Transverse colon (tissue), 4 donors: ENCODE measurements at regions not wholly inside any gene's neighbourhood (a gene's known extent, or its start where the extent isn't known, plus 50 kb on each side); places are given as distances from the start of the nearest gene placed in this dataset.
"Not testable (repeated sequence)": the region's sequence is repeated elsewhere in the genome, so short reads cannot be mapped to it uniquely, and the experiment has no call there.

Experiments used
- DNase-seq: peaks from one replicate; pipeline ENCODE4 v3.0.0-alpha.2; 2019
- H3K27ac ChIP-seq, 4 donors: fragments of 200-600 bp; sonication (generic); 2 replicates each; pipeline ENCODE4 v1.5.1; 2016 to 2018; ENCODE audit warnings: inconsistent platforms in 4 of 4
- H3K27me3 ChIP-seq: fragments of 200-600 bp; sonication (generic); 2 replicates; pipeline ENCODE4 v1.5.1; 2017; ENCODE audit warnings: inconsistent platforms
- H3K36me3 ChIP-seq, 4 donors: fragments of 200-600 bp; sonication (generic); 2 replicates each; pipeline ENCODE4 v1.5.1; 2017 to 2019; ENCODE audit warnings: inconsistent platforms in 4 of 4
- H3K4me1 ChIP-seq, 4 donors: fragments of 200-600 bp; sonication (generic); 2 replicates each; pipeline ENCODE4 v1.5.1; 2017 to 2020; ENCODE audit warnings: inconsistent platforms in 4 of 4
- H3K4me3 ChIP-seq, 4 donors: fragments of 200-600 bp; sonication (generic); 1 replicate in 1 of 4; 2 replicates in 3 of 4; pipeline versions ENCODE4 v1.5.1 to v1.6.1; 2017 to 2019; ENCODE audit warnings: inconsistent platforms in 4 of 4
- H3K9me3 ChIP-seq, 2 donors: fragments of 200-600 bp; sonication (generic); 2 replicates each; pipeline ENCODE4 v1.5.1; 2017 to 2019; ENCODE audit warnings: inconsistent platforms in 2 of 2
- EP300 ChIP-seq: sonication (generic); formaldehyde crosslinking; IDR thresholded peaks from one replicate; pipeline ENCODE4 v1.6.1; 2017; ENCODE audit warnings: antibody characterized with exemption, low read depth
- POLR2A ChIP-seq: fragments of 450-650 bp; IDR thresholded peaks from one replicate; pipeline ENCODE4 v1.6.1; 2016; ENCODE audit warnings: antibody characterized with exemption, mild to moderate bottlenecking, moderate library complexity
- POLR2AphosphoS5 ChIP-seq, 3 donors: sonication (generic); formaldehyde crosslinking; IDR thresholded peaks; one replicate each; pipeline ENCODE4 v1.6.1; 2016; ENCODE audit warnings: antibody characterized with exemption in 3 of 3
- WGBS, 2 donors: methylation state at CpG; one replicate each; pipeline ENCODE4 v1.1.5; 2018; ENCODE audit warnings: low coverage in 1 of 2; 5-methylcytosine and 5-hydroxymethylcytosine counted together
- in situ Hi-C, 4 donors: fragments of 200-750 bp; cut with MboI; loops; one replicate each; pipeline versions ENCODE4 v1.15.0 to v1.15.1; 2017; ENCODE audit warnings: low sequenced_read_pairs in 3 of 4, low pct_ligation_motif_present in 1 of 4, low pct_unique_long_range_greater_than_20kb in 1 of 4
- intact Hi-C: fragments of 100-400 bp; cut with DNase I; formaldehyde crosslinking; loops from one replicate; pipeline ENCODE4 v1.15.1; 2023; ENCODE audit warnings: low total_unique reads
- TF ChIP-seq, protein P1 (sequence below), 5 experiments: fragments of 200-600 bp in 3 of 5; fragments of 450-650 bp in 2 of 5; sonication (generic) in 3 of 5; IDR thresholded peaks; 1 replicate in 2 of 5; 2 replicates in 3 of 5; pipeline ENCODE4 v1.5.1; 2016 to 2017; ENCODE audit warnings: antibody characterized with exemption in 5 of 5, inconsistent platforms in 3 of 5, mild to moderate bottlenecking in 2 of 5, moderate library complexity in 1 of 5

DNA sequence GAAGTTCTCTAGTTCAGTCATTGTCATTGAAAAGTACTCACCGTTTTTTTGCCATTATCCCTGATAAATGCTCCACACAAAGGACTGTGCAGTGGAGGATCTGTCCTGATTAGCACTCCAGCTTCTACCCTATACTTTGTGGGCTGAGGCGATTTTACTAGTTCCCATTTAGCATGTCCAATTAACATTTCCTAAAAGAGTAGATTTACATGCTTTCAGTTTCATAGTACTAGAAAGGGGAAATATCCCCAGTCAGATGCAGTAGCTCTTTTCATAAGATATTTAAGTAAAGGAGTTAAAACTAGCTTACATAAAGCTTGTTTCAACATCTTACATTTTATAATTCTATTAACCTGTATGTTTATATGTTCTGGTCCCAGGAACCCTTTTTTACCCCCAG lies 144.9 kb upstream of the APOOL start:
- H3K4me1 ChIP-seq, H3K9me3 ChIP-seq, H3K27me3 ChIP-seq, H3K4me3 ChIP-seq, DNase-seq, H3K36me3 ChIP-seq, H3K27ac ChIP-seq, intact Hi-C loops, in situ Hi-C loops: not testable (repeated sequence)
- 38% methylated on average over 1 of the region's 2 CpGs; no CpG with 5 or more reads in 1 of the 2 donors for WGBS, 2 donors

- Histone ChIP-seq H3K27ac (no peak overlapping the region), H3K9me3 (no peaks in the 10 kb centered on the region), H3K4me3 (no peak overlapping the region), H3K4me1 (no peaks in the 10 kb centered on the region), H3K36me3 (no peaks in the 10 kb centered on the region), H3K27me3 (no peaks in the 10 kb centered on the region)
- no peak for DNase-seq
- in situ Hi-C loops = no loop called here
- intact Hi-C loops = no loop called here
- TF ChIP-seq POLR2A = no peak
Observed at GRCh38 chrX:84865113-84865512, 138.6 kb upstream of the APOOL start.

GRCh38 chrX:84870281-84870680 lies 133.4 kb upstream of the APOOL start:
- H3K9me3 ChIP-seq, H3K4me3 ChIP-seq, H3K27me3 ChIP-seq, H3K27ac ChIP-seq, H3K36me3 ChIP-seq, in situ Hi-C loops, intact Hi-C loops, DNase-seq, H3K4me1 ChIP-seq: not testable (repeated sequence)
- 65 to 67% methylated on average over 1 of the region's 1 CpG for WGBS, 2 donors

- in situ Hi-C loops, H3K27ac ChIP-seq, H3K4me3 ChIP-seq, intact Hi-C loops, H3K9me3 ChIP-seq, H3K27me3 ChIP-seq, H3K36me3 ChIP-seq, H3K4me1 ChIP-seq, DNase-seq: not testable (repeated sequence)
- 82% methylated on average over 5 of the region's 5 CpGs; no CpG with 5 or more reads in 1 of the 2 donors for WGBS, 2 donors
Observed at GRCh38 chrX:84872160-84872771, 131.4 kb upstream of the APOOL start.

GRCh38 chrX:84873176-84873575 lies 130.5 kb upstream of the APOOL start:
- H3K27me3 ChIP-seq = no peaks in the 10 kb centered on the region
- no peaks in the 10 kb centered on the region for H3K9me3 ChIP-seq
- in situ Hi-C loops (no loop called here), intact Hi-C loops (no loop called here)
- no peaks in the 10 kb centered on the region for H3K36me3 ChIP-seq
- no peak for DNase-seq
- no peaks in the 10 kb centered on the region for H3K4me1 ChIP-seq
- TF ChIP-seq POLR2AphosphoS5 (IDR thresholded peaks at IDR 0.05) = no peak
- TF ChIP-seq EP300 = no peak
- TF ChIP-seq POLR2A = no peak
- TF ChIP-seq, protein P1, sequence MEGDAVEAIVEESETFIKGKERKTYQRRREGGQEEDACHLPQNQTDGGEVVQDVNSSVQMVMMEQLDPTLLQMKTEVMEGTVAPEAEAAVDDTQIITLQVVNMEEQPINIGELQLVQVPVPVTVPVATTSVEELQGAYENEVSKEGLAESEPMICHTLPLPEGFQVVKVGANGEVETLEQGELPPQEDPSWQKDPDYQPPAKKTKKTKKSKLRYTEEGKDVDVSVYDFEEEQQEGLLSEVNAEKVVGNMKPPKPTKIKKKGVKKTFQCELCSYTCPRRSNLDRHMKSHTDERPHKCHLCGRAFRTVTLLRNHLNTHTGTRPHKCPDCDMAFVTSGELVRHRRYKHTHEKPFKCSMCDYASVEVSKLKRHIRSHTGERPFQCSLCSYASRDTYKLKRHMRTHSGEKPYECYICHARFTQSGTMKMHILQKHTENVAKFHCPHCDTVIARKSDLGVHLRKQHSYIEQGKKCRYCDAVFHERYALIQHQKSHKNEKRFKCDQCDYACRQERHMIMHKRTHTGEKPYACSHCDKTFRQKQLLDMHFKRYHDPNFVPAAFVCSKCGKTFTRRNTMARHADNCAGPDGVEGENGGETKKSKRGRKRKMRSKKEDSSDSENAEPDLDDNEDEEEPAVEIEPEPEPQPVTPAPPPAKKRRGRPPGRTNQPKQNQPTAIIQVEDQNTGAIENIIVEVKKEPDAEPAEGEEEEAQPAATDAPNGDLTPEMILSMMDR (IDR thresholded peaks at IDR 0.05) = no peak
- WGBS, 2 donors = 76% methylated on average over 3 of the region's 3 CpGs; no CpG with 5 or more reads in 1 of the 2 donors
- H3K27ac ChIP-seq = no peak overlapping the region
- no peak overlapping the region for H3K4me3 ChIP-seq

- intact Hi-C loops = no loop called here
- TF ChIP-seq EP300 (no peak), POLR2AphosphoS5 (IDR thresholded peaks at IDR 0.05) (no peak), POLR2A (no peak)
- TF ChIP-seq, protein P1 (IDR thresholded peaks at IDR 0.05) = no peak
- Histone ChIP-seq H3K4me3 (no peak overlapping the region), H3K27me3 (no peaks in the 10 kb centered on the region), H3K36me3 (no peaks in the 10 kb centered on the region), H3K4me1 (no peaks in the 10 kb centered on the region), H3K27ac (no peak overlapping the region), H3K9me3 (no peaks in the 10 kb centered on the region)
- in situ Hi-C loops = no loop called here
- no peak for DNase-seq
Observed at GRCh38 chrX:84876876-84877275, 126.8 kb upstream of the APOOL start.
